DND-41 (cell line): ENCODE measurements at regions not wholly inside any gene's neighbourhood (a gene's known extent, or its start where the extent isn't known, plus 50 kb on each side); places are given as distances from the start of the nearest gene placed in this dataset.

Experiments
- ATAC-seq: fragments of 200-7000 bp; cut with Tn5 transposase; 3 replicates; pipeline ENCODE4 v1.9.1; 2021; ENCODE audit warnings: low read depth; ENCODE audit not compliant: insufficient read depth
- DNase-seq: peaks from one replicate; pipeline ENCODE4 v3.0.0-alpha.2; 2020
- H2AFZ ChIP-seq: 2 replicates; pipeline ENCODE4 v1.6.0; 2012; ENCODE audit warnings: low read depth, low read length
- H3K27ac ChIP-seq: 2 replicates; pipeline ENCODE4 v1.5.1; 2012; ENCODE audit warnings: low read length, inconsistent platforms
- H3K27me3 ChIP-seq: fragments of 200-600 bp; sonication (generic); 2 replicates; pipeline ENCODE4 v1.6.0; 2012; ENCODE audit warnings: low read length, mild to moderate bottlenecking, inconsistent platforms; ENCODE audit not compliant: insufficient read depth, poor library complexity
- H3K36me3 ChIP-seq: 2 replicates; pipeline ENCODE4 v1.5.1; 2012; ENCODE audit warnings: low read length, inconsistent platforms; ENCODE audit not compliant: insufficient read depth
- H3K4me1 ChIP-seq: 2 replicates; pipeline ENCODE4 v1.5.1; 2012; ENCODE audit warnings: mild to moderate bottlenecking, low read length; ENCODE audit not compliant: insufficient read depth
- H3K4me2 ChIP-seq: 2 replicates; pipeline ENCODE4 v1.6.0; 2012; ENCODE audit warnings: mild to moderate bottlenecking, moderate library complexity, low read length, inconsistent platforms; ENCODE audit not compliant: insufficient read depth
- H3K4me3 ChIP-seq, 2 experiments: fragments of 200-600 bp in 1 of 2; shearing (Covaris generic) in 1 of 2; 2 replicates each; pipeline ENCODE4 v1.5.1; 2012 to 2016; ENCODE audit warnings: inconsistent platforms in 2 of 2, low read length in 2 of 2, mild to moderate bottlenecking in 2 of 2, low read depth in 1 of 2, moderate library complexity in 1 of 2
- H3K79me2 ChIP-seq: 2 replicates; pipeline ENCODE4 v1.6.0; 2012; ENCODE audit warnings: low read length, inconsistent platforms; ENCODE audit not compliant: insufficient read depth
- H3K9ac ChIP-seq: 2 replicates; pipeline ENCODE4 v1.6.0; 2012; ENCODE audit warnings: low read depth, mild to moderate bottlenecking, inconsistent platforms, low read length, moderate library complexity
- H3K9me3 ChIP-seq: 2 replicates; pipeline ENCODE4 v1.5.1; 2012; ENCODE audit warnings: low read length, moderate library complexity, mild to moderate bottlenecking, inconsistent platforms; ENCODE audit not compliant: insufficient read depth, severe bottlenecking
- H4K20me1 ChIP-seq: 2 replicates; pipeline ENCODE4 v1.6.0; 2012; ENCODE audit warnings: low read length; ENCODE audit not compliant: insufficient read depth
- CTCF ChIP-seq: IDR thresholded peaks from 2 replicates; pipeline ENCODE4 v1.5.1; 2012; ENCODE audit warnings: borderline replicate concordance, low read length, moderate library complexity, mild to moderate bottlenecking; ENCODE audit not compliant: poor library complexity, severe bottlenecking; ENCODE audit errors: extremely low read depth
- EZH2 ChIP-seq: IDR thresholded peaks from 3 replicates; pipeline ENCODE4 v1.6.1; 2012; ENCODE audit warnings: borderline replicate concordance, low read depth, mild to moderate bottlenecking, moderate library complexity, low read length, inconsistent platforms; ENCODE audit not compliant: severe bottlenecking

- ATAC-seq, result no peak
- TF ChIP-seq EZH2 (no peak), CTCF (no peak)
Observed at GRCh38 chr2:53347269-53347668, 420.3 kb upstream of the CHAC2 start.

GRCh38 chr2:53342248-53342647, 425.4 kb upstream of the CHAC2 start:
- H2AFZ ChIP-seq, result no peak overlapping the region
- no peaks in the 10 kb centered on the region for H3K27me3 ChIP-seq
- H3K9ac ChIP-seq, result no peak overlapping the region
- no peak overlapping the region for H3K4me3 ChIP-seq
- H3K36me3 ChIP-seq, result no peaks in the 10 kb centered on the region
- DNase-seq, result no peak
- no peaks in the 10 kb centered on the region for H3K79me2 ChIP-seq
- no peak for TF ChIP-seq EZH2
- no peak for TF ChIP-seq CTCF
- H3K4me2 ChIP-seq, result no peak overlapping the region
- H4K20me1 ChIP-seq, result no peaks in the 10 kb centered on the region
- H3K9me3 ChIP-seq, result no peaks in the 10 kb centered on the region
- no peak for ATAC-seq
- no peaks in the 10 kb centered on the region for H3K4me1 ChIP-seq
- H3K27ac ChIP-seq, result no peak overlapping the region

More at GRCh38 chr2:53347269-53347668, 420.3 kb upstream of the CHAC2 start:
- no peak for DNase-seq
- no peak overlapping the region for H3K9ac ChIP-seq
- no peak overlapping the region for H2AFZ ChIP-seq
- no peaks in the 10 kb centered on the region for H4K20me1 ChIP-seq
- no peaks in the 10 kb centered on the region for H3K79me2 ChIP-seq
- H3K4me1 ChIP-seq, result no peaks in the 10 kb centered on the region
- H3K9me3 ChIP-seq, result no peaks in the 10 kb centered on the region
- H3K4me3 ChIP-seq, result no peak overlapping the region
- H3K4me2 ChIP-seq, result no peak overlapping the region
- no peak overlapping the region for H3K27ac ChIP-seq
- no peaks in the 10 kb centered on the region for H3K36me3 ChIP-seq
- no peaks in the 10 kb centered on the region for H3K27me3 ChIP-seq

- Histone ChIP-seq H3K9me3 (no peaks in the 10 kb centered on the region), H3K4me2 (no peak overlapping the region), H3K9ac (no peak overlapping the region), H3K27me3 (no peaks in the 10 kb centered on the region), H3K79me2 (no peaks in the 10 kb centered on the region), H4K20me1 (no peaks in the 10 kb centered on the region), H3K27ac (no peak overlapping the region), H3K4me3 (no peak overlapping the region), H3K4me1 (no peaks in the 10 kb centered on the region), H2AFZ (no peak overlapping the region), H3K36me3 (no peaks in the 10 kb centered on the region)
- ATAC-seq, result no peak
- no peak for TF ChIP-seq EZH2
- no peak for TF ChIP-seq CTCF
- DNase-seq, result no peak
Observed at GRCh38 chr2:53334610-53335009, 433.0 kb upstream of the CHAC2 start.

DNA sequence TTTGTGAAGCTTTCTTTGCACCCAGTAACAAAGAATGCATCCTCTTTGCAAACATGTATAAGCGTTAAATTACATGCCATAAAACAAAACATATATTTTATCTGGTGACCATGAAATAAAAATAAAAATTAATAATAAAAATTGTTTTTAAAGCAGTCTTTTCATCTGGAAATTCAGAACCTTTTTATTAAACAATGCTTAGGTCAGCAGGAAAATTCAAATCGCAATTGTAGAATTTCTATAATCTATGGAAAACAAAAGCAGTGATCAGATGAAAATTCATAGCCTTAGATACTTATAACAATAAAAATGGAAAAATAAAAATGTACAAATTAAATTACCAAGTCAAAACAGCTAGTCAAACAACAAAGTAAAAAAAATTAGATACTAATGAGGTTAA, 435.9 kb upstream of the CHAC2 start:
- H3K9me3 ChIP-seq, result no peaks in the 10 kb centered on the region
- no peak for ATAC-seq
- no peaks in the 10 kb centered on the region for H3K36me3 ChIP-seq
- H2AFZ ChIP-seq, result no peak overlapping the region
- H3K9ac ChIP-seq, result no peak overlapping the region
- no peak overlapping the region for H3K4me2 ChIP-seq
- DNase-seq, result no peak
- H3K79me2 ChIP-seq, result no peaks in the 10 kb centered on the region
- no peaks in the 10 kb centered on the region for H4K20me1 ChIP-seq
- H3K27ac ChIP-seq, result no peak overlapping the region
- TF ChIP-seq EZH2, result no peak
- TF ChIP-seq CTCF, result no peak
- H3K4me1 ChIP-seq, result no peaks in the 10 kb centered on the region
- H3K4me3 ChIP-seq, result no peak overlapping the region
- no peaks in the 10 kb centered on the region for H3K27me3 ChIP-seq
